Astrocyte of the cerebellum (primary cell): ENCODE measurements at regions not wholly inside any gene's neighbourhood (a gene's known extent, or its start where the extent isn't known, plus 50 kb on each side); places are given as distances from the start of the nearest gene placed in this dataset.

Experiments used
- DNase-seq: peaks from one replicate; pipeline ENCODE4 v3.0.0-alpha.2; 2011; ENCODE audit warnings: low read depth
- H3K4me3 ChIP-seq: 2 replicates; pipeline ENCODE4 v1.5.1; 2011; ENCODE audit warnings: mild to moderate bottlenecking, low read depth, low read length, moderate library complexity
- in situ Hi-C: cut with HindIII; loops from 2 replicates; pipeline ENCODE4 v1.10.0; 2017; ENCODE audit warnings: low sequenced_read_pairs
- TF ChIP-seq, protein P1 (sequence below): IDR thresholded peaks from 2 replicates; pipeline ENCODE4 v1.5.1; 2012; ENCODE audit warnings: low read length, low read depth, moderate library complexity, mild to moderate bottlenecking; ENCODE audit errors: missing control alignments

DNA sequence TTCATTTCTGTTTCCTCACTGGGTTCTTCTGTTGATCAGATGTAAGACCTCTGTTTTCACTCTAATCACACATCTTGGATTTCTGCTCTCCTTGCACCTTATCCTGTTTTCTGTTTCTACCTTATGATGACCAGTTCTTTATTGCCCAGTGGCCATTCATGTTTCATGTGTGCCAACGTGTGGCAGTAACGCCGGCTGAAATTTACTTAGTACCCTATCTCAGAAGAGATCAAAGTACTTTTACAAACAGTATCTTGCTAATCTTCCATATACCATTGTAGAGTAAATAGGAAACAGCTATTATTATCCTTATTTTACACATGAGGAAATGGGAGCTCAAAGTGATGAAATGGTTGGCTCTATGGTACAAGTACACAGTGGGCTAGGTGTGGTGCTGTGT, 74.0 kb downstream of the GATA3 start:
- in situ Hi-C loops = no loop called here
- H3K4me3 ChIP-seq = no peak overlapping the region
- no peak for DNase-seq
- TF ChIP-seq, protein P1, sequence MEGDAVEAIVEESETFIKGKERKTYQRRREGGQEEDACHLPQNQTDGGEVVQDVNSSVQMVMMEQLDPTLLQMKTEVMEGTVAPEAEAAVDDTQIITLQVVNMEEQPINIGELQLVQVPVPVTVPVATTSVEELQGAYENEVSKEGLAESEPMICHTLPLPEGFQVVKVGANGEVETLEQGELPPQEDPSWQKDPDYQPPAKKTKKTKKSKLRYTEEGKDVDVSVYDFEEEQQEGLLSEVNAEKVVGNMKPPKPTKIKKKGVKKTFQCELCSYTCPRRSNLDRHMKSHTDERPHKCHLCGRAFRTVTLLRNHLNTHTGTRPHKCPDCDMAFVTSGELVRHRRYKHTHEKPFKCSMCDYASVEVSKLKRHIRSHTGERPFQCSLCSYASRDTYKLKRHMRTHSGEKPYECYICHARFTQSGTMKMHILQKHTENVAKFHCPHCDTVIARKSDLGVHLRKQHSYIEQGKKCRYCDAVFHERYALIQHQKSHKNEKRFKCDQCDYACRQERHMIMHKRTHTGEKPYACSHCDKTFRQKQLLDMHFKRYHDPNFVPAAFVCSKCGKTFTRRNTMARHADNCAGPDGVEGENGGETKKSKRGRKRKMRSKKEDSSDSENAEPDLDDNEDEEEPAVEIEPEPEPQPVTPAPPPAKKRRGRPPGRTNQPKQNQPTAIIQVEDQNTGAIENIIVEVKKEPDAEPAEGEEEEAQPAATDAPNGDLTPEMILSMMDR = no peak

DNA sequence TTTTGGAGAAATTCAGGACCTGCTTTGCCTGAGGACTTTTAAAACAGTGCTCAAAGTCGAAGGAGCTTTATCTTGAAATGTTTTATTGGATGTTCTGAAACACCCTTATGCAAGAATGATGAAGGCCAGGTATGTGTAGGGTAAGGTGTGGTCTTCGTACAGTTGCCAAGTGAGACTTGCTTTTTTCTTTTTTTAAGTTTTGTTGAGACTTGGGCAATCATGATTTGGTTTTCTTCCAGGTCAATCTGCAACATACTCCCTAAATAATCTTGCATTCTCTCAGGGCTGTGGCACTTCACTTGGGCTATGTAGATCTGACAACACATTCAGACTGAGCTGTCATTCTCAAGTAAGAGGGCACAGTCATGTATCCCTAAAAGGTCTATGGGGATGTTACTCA, 75.0 kb downstream of the GATA3 start:
- in situ Hi-C loops = no loop called here
- TF ChIP-seq, protein P1 = no peak
- DNase-seq = no peak
- no peak overlapping the region for H3K4me3 ChIP-seq

DNA sequence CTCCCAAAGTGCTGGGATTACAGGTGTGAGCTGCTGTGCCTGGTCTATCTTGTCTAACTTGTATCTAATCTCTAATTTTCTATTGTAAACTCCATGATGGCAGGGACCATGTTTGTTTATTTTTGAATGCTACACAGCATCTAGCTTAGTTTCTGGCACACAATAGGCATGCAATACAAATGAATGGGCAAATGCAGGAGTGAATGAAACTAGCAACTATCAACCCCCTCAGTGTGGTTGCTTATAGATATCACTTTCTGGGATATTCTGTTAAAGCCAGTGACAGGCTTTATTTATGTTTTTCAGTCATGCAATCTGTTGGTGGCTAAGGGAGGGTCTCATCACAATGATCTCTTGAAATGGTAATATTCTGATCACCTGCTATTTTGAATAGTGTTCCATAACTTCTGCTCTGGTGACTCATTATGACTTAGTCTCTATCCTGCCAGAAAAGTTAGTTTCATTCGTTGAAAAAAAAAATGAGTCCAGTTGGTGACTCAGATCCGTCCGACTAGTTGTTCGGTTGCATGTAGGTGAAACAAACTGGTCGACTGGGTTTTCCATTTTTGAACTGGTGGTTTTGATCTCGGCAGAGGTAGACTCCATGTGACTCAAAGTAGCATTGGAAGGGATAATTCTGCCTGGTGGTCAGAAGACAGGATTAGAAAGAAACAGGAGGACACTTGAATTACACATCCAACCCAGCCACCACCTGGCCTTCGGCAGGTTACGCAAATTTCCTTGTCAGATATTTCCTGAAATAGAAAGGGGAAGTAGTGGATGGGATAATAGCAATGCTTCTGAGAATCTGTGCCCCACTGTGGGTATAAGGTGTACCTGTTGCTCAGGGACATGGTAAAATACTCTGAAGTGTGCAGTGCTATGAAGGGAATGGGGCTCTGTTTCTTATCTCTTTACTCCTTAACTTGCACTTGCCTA, 76.8 kb downstream of the GATA3 start:
- DNase-seq = peak; percentile 27
- in situ Hi-C loops = no loop called here
- TF ChIP-seq, protein P1 = no peak
- no peak overlapping the region for H3K4me3 ChIP-seq

DNA sequence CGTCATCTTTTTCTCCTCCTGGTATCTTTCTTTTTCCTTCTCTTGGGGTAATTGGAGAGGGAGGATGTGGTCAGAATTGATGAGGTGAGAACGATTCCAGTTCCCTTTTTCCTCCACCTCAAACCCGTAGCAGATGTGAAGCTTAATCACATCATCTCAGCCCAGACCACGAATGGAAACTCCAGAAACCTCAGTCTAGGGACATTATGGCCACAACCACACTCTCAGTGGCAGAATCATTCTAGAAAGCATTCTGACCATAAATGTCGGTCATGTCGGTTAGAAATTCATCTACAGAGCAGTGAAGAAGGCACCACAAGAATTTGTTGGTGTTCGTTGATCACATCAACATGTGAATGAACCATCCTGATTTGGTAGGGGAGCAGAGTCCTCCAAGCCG, 78.7 kb downstream of the GATA3 start:
- in situ Hi-C loops = no loop called here
- TF ChIP-seq, protein P1 = no peak
- no peak for DNase-seq
- H3K4me3 ChIP-seq = no peak overlapping the region

DNA sequence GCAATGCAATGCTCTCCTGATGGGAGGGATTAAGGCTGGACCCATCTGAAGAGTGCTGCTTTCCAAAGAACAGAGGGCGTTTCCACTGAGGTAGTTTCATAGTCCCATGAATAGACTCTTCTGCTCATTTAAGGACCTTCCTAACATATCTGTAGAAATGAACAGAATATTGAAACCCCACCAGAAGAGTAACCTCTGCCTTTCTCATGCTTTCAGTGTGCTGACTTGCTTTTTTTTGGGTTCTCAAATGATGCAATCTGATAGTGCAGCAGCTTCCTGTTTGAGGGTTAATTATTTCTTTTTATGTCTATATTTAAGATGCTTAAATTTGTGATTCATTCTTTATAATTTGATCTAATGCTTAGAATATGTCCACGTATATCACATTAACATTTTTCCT, 82.2 kb downstream of the GATA3 start:
- TF ChIP-seq, protein P1 = no peak
- DNase-seq = no peak
- no peak overlapping the region for H3K4me3 ChIP-seq

DNA sequence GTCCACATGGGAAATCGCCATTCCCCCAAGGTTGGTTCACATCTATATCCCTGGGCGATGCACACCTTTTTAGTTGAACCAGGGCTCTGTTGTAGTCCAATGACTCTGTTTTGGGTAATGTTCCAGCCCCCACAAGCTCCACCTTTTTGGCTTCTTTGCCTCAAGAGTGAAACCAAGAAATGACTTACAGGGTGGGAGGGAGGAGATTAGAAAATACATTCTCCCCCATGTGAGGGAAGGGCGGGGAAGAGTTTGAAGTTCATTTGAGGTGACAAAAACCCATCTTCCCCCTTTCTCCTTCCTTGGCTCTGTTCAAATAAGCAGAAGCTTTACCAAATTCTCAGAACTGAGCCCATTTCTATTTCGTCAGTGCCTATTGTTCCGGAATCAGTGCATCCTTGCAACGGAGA, 82.8 kb downstream of the GATA3 start:
- no peak for DNase-seq
- TF ChIP-seq, protein P1 = no peak
- in situ Hi-C loops = no loop called here
- H3K4me3 ChIP-seq = no peak overlapping the region

More for the DNA sequence above, 82.2 kb downstream of the GATA3 start:
- in situ Hi-C loops = no loop called here
